ENCODE measurements at regions not wholly inside any gene's neighbourhood (a gene's known extent, or its start where the extent isn't known, plus 50 kb on each side); places are given as distances from the start of the nearest gene placed in this dataset.

DNA sequence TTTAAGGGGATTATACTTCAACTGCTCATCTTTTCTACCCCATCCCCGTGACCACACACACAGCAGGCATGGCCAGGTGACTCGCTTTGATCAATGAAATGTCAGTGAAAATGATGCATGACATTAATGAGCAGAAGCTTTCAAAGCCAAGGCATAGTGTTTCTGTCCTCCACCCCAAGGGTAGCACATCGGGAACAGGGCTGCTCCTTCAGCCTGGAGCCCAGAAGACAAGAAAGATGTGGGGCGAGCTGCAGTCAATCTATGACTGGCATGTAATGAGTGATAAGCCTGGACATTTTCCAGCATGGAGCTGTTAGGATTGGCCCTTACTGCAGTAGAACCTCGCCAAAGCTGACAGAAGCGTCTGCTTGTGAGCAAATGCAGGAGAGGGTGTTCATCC is 122.6 kb upstream of the IRX2 start:
- TF ChIP-seq POLR2AphosphoS5 (IDR thresholded peaks at IDR 0.05) (no peak), POLR2A (IDR thresholded peaks at IDR 0.05) (no peak), EP300 (IDR thresholded peaks at IDR 0.05) (no peak)
- TF ChIP-seq, protein P1, sequence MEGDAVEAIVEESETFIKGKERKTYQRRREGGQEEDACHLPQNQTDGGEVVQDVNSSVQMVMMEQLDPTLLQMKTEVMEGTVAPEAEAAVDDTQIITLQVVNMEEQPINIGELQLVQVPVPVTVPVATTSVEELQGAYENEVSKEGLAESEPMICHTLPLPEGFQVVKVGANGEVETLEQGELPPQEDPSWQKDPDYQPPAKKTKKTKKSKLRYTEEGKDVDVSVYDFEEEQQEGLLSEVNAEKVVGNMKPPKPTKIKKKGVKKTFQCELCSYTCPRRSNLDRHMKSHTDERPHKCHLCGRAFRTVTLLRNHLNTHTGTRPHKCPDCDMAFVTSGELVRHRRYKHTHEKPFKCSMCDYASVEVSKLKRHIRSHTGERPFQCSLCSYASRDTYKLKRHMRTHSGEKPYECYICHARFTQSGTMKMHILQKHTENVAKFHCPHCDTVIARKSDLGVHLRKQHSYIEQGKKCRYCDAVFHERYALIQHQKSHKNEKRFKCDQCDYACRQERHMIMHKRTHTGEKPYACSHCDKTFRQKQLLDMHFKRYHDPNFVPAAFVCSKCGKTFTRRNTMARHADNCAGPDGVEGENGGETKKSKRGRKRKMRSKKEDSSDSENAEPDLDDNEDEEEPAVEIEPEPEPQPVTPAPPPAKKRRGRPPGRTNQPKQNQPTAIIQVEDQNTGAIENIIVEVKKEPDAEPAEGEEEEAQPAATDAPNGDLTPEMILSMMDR (IDR thresholded peaks at IDR 0.05): no peak

Measured in sigmoid colon (tissue), 4 donors.